ENCODE measurements at regions not wholly inside any gene's neighbourhood (a gene's known extent, or its start where the extent isn't known, plus 50 kb on each side); places are given as distances from the start of the nearest gene placed in this dataset.

DNA sequence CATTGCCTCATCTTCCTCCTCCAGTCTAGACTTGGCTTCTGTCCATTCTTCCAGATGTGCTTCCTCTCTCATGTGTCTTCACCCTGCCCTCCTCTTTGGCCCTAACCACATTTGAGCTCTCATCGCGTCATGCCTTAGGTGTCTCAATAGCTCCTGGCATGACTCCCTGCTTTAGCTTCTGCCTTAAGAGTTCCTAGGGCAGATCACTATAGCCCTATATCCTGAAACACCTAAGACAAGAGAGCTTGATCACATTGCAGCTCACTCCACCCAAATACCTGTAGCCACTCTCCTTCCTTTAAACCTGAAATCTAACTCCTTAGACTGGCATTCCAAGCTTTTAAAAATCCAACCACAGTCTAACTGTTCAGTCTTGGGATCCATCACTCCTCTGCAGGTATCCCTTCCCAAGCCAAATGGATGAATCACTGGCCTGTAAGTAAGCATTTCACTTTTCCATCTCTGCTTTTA is 69.0 kb upstream of the STXBP5 start:
- Histone ChIP-seq H3K27me3 (ENCODE audit: control insufficient read depth, insufficient read depth, low read length) (no peaks in the 10 kb centered on the region), H3K4me3 (ENCODE audit: low read depth, low read length) (no peak overlapping the region), H3K36me3 (ENCODE audit: control insufficient read depth, insufficient read depth, low read length) (no peaks in the 10 kb centered on the region), H3K27ac (ENCODE audit: low read depth, low read length) (no peak overlapping the region), H3K9ac (ENCODE audit: low read depth, low read length) (no peak overlapping the region), H3K9me3 (ENCODE audit: control insufficient read depth, insufficient read depth, low read length) (no peaks in the 10 kb centered on the region), H3K4me1 (ENCODE audit: control insufficient read depth, insufficient read depth, low read length) (peaks cover 34% of the 10 kb centered on the region)

- Histone ChIP-seq H3K27ac (ENCODE audit: low read depth, low read length) (no peak overlapping the region), H3K4me3 (ENCODE audit: low read depth, low read length) (no peak overlapping the region), H3K9ac (ENCODE audit: low read depth, low read length) (no peak overlapping the region; the same call in 1 of the 2 replicates), H3K4me1 (ENCODE audit: control insufficient read depth, insufficient read depth, low read length) (peaks cover 34% of the 10 kb centered on the region), H3K9me3 (ENCODE audit: control insufficient read depth, insufficient read depth, low read length) (no peaks in the 10 kb centered on the region), H3K27me3 (ENCODE audit: control insufficient read depth, insufficient read depth, low read length) (no peaks in the 10 kb centered on the region), H3K36me3 (ENCODE audit: control insufficient read depth, insufficient read depth, low read length) (no peaks in the 10 kb centered on the region)
Observed at GRCh38 chr6:147136057-147136456, 68.2 kb upstream of the STXBP5 start.

GRCh38 chr6:147137986-147138385 is 66.2 kb upstream of the STXBP5 start:
- Histone ChIP-seq H3K27me3 (ENCODE audit: control insufficient read depth, insufficient read depth, low read length) (no peaks in the 10 kb centered on the region), H3K27ac (ENCODE audit: low read depth, low read length) (no peak overlapping the region), H3K9ac (ENCODE audit: low read depth, low read length) (no peak overlapping the region), H3K9me3 (ENCODE audit: control insufficient read depth, insufficient read depth, low read length) (no peaks in the 10 kb centered on the region), H3K4me3 (ENCODE audit: low read depth, low read length) (no peak overlapping the region), H3K36me3 (ENCODE audit: control insufficient read depth, insufficient read depth, low read length) (no peaks in the 10 kb centered on the region), H3K4me1 (ENCODE audit: control insufficient read depth, insufficient read depth, low read length) (peaks cover 16% of the 10 kb centered on the region)

GRCh38 chr6:147138835-147139234 is 65.4 kb upstream of the STXBP5 start:
- H3K9ac ChIP-seq (ENCODE audit: low read depth, low read length): no peak overlapping the region
- peaks cover 15% of the 10 kb centered on the region for H3K4me1 ChIP-seq (ENCODE audit: control insufficient read depth, insufficient read depth, low read length)
- no peaks in the 10 kb centered on the region for H3K9me3 ChIP-seq (ENCODE audit: control insufficient read depth, insufficient read depth, low read length)
- no peak overlapping the region for H3K4me3 ChIP-seq (ENCODE audit: low read depth, low read length)
- no peaks in the 10 kb centered on the region for H3K36me3 ChIP-seq (ENCODE audit: control insufficient read depth, insufficient read depth, low read length)
- H3K27ac ChIP-seq (ENCODE audit: low read depth, low read length): no peak overlapping the region
- H3K27me3 ChIP-seq (ENCODE audit: control insufficient read depth, insufficient read depth, low read length): no peaks in the 10 kb centered on the region

DNA sequence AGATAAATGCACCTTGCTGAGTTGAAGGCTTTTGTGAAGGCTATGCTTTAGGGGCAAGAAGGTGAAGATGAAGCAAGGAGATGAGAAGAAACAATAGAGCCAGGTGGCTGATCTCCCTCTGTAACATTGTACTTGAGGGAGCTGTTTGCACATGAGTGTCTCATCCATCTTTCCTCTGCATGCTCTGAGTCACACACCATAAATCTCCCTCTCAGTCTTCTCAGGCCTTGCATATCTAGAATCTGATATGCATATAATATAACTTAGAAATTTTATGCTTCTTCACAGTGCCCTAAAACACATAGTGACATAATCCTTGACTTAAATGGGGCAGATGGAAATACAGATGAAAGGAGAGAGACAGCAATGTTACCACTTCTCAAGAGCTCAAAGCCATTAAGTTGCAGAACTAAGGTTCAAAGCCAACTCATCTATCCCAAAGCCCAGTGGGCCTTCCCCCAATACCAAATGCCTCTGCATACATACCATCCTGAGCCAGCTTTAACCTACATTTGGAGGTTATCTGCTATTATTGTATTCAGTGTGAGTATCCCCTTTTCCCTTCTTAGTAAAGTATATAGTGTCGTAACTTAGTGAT is 62.4 kb upstream of the STXBP5 start:
- H3K9me3 ChIP-seq (ENCODE audit: control insufficient read depth, insufficient read depth, low read length): no peaks in the 10 kb centered on the region
- no peaks in the 10 kb centered on the region for H3K27me3 ChIP-seq (ENCODE audit: control insufficient read depth, insufficient read depth, low read length)
- no peaks in the 10 kb centered on the region for H3K4me1 ChIP-seq (ENCODE audit: control insufficient read depth, insufficient read depth, low read length)
- no peak overlapping the region for H3K4me3 ChIP-seq (ENCODE audit: low read depth, low read length)
- no peaks in the 10 kb centered on the region for H3K36me3 ChIP-seq (ENCODE audit: control insufficient read depth, insufficient read depth, low read length)
- no peak overlapping the region for H3K27ac ChIP-seq (ENCODE audit: low read depth, low read length)
- no peak overlapping the region for H3K9ac ChIP-seq (ENCODE audit: low read depth, low read length)

GRCh38 chr6:147142684-147143245 is 61.5 kb upstream of the STXBP5 start:
- Histone ChIP-seq H3K27me3 (ENCODE audit: control insufficient read depth, insufficient read depth, low read length) (no peaks in the 10 kb centered on the region), H3K9ac (ENCODE audit: low read depth, low read length) (no peak overlapping the region), H3K27ac (ENCODE audit: low read depth, low read length) (no peak overlapping the region), H3K4me1 (ENCODE audit: control insufficient read depth, insufficient read depth, low read length) (no peaks in the 10 kb centered on the region), H3K36me3 (ENCODE audit: control insufficient read depth, insufficient read depth, low read length) (no peaks in the 10 kb centered on the region), H3K9me3 (ENCODE audit: control insufficient read depth, insufficient read depth, low read length) (no peaks in the 10 kb centered on the region), H3K4me3 (ENCODE audit: low read depth, low read length) (no peak overlapping the region)

GRCh38 chr6:147149092-147149491 is 55.1 kb upstream of the STXBP5 start:
- Histone ChIP-seq H3K27me3 (ENCODE audit: control insufficient read depth, insufficient read depth, low read length) (no peaks in the 10 kb centered on the region), H3K9ac (ENCODE audit: low read depth, low read length) (no peak overlapping the region), H3K4me1 (ENCODE audit: control insufficient read depth, insufficient read depth, low read length) (no peaks in the 10 kb centered on the region), H3K4me3 (ENCODE audit: low read depth, low read length) (no peak overlapping the region), H3K36me3 (ENCODE audit: control insufficient read depth, insufficient read depth, low read length) (no peaks in the 10 kb centered on the region), H3K9me3 (ENCODE audit: control insufficient read depth, insufficient read depth, low read length) (no peaks in the 10 kb centered on the region), H3K27ac (ENCODE audit: low read depth, low read length) (no peak overlapping the region)

GRCh38 chr6:147149826-147150225 is 54.4 kb upstream of the STXBP5 start:
- H3K27ac ChIP-seq (ENCODE audit: low read depth, low read length): no peak overlapping the region
- no peaks in the 10 kb centered on the region for H3K9me3 ChIP-seq (ENCODE audit: control insufficient read depth, insufficient read depth, low read length)
- H3K4me3 ChIP-seq (ENCODE audit: low read depth, low read length): no peak overlapping the region
- H3K27me3 ChIP-seq (ENCODE audit: control insufficient read depth, insufficient read depth, low read length): no peaks in the 10 kb centered on the region
- H3K4me1 ChIP-seq (ENCODE audit: control insufficient read depth, insufficient read depth, low read length): no peaks in the 10 kb centered on the region
- no peak overlapping the region for H3K9ac ChIP-seq (ENCODE audit: low read depth, low read length)
- no peaks in the 10 kb centered on the region for H3K36me3 ChIP-seq (ENCODE audit: control insufficient read depth, insufficient read depth, low read length)

- no peak overlapping the region for H3K27ac ChIP-seq (ENCODE audit: low read depth, low read length)
- no peak overlapping the region for H3K4me3 ChIP-seq (ENCODE audit: low read depth, low read length)
- H3K36me3 ChIP-seq (ENCODE audit: control insufficient read depth, insufficient read depth, low read length): no peaks in the 10 kb centered on the region
- H3K4me1 ChIP-seq (ENCODE audit: control insufficient read depth, insufficient read depth, low read length): no peaks in the 10 kb centered on the region
- H3K9me3 ChIP-seq (ENCODE audit: control insufficient read depth, insufficient read depth, low read length): no peaks in the 10 kb centered on the region
- H3K9ac ChIP-seq (ENCODE audit: low read depth, low read length): no peak overlapping the region
- no peaks in the 10 kb centered on the region for H3K27me3 ChIP-seq (ENCODE audit: control insufficient read depth, insufficient read depth, low read length)
Observed at GRCh38 chr6:147150293-147150692, 53.9 kb upstream of the STXBP5 start.
